K562 (cell line): ENCODE measurements at regions not wholly inside any gene's neighbourhood (a gene's known extent, or its start where the extent isn't known, plus 50 kb on each side); places are given as distances from the start of the nearest gene placed in this dataset.

ENCODE experiments used
- CTCF ChIP-seq, 3 experiments: IDR thresholded peaks in 2 of 3; conservative IDR thresholded peaks in 1 of 3; 2 replicates each; pipeline ENCODE4 v1.5.1; 2011 to 2012; ENCODE audit warnings: low read length in 3 of 3, mild to moderate bottlenecking in 3 of 3, control low read depth in 2 of 3, improper control_type of control experiment in 1 of 3, inconsistent platforms in 1 of 3, low read depth in 1 of 3, mixed read lengths in 1 of 3, moderate library complexity in 1 of 3; ENCODE audit not compliant: insufficient read depth in 2 of 3
- EHMT2 ChIP-seq: fragments of 450-650 bp; IDR thresholded peaks from 2 replicates; pipeline ENCODE4 v1.6.1; 2018; ENCODE audit warnings: antibody characterized with exemption
- GABPA ChIP-seq: fragments of 200-800 bp; sonication (Bioruptor generic); conservative IDR thresholded peaks from 2 replicates; pipeline ENCODE4 v1.6.1; 2016; ENCODE audit warnings: low read depth, missing genetic modification characterization, missing compliant biosample characterization
- MAZ ChIP-seq, 2 experiments: fragments of 450-650 bp in 1 of 2; sonication (generic) in 1 of 2; formaldehyde crosslinking; IDR thresholded peaks in 1 of 2; conservative IDR thresholded peaks in 1 of 2; 2 replicates each; pipeline versions ENCODE4 v1.4.0 to v1.5.0; 2020; ENCODE audit warnings: mild to moderate bottlenecking in 1 of 2, missing genetic modification reagents in 1 of 2
- RAD51 ChIP-seq: fragments of 450-650 bp; IDR thresholded peaks from 2 replicates; pipeline ENCODE4 v1.7.1; 2016; ENCODE audit warnings: low read depth, mild to moderate bottlenecking, borderline replicate concordance
- RCOR1 ChIP-seq, 2 experiments: IDR thresholded peaks; 2 replicates each; pipeline ENCODE4 v1.6.1; 2012; ENCODE audit warnings: low read depth in 2 of 2, low read length in 2 of 2, borderline replicate concordance in 1 of 2, improper control_type of control experiment in 1 of 2
- THRB ChIP-seq: fragments of 450-650 bp; formaldehyde crosslinking; conservative IDR thresholded peaks from 2 replicates; pipeline ENCODE4 v1.4.0; 2022; ENCODE audit warnings: mild to moderate bottlenecking, missing genetic modification characterization
- ZNF175 ChIP-seq: fragments of 200-800 bp; sonication (Bioruptor generic); IDR thresholded peaks from 2 replicates; pipeline ENCODE4 v1.6.1; 2016; ENCODE audit warnings: low read depth, mild to moderate bottlenecking, missing genetic modification characterization, missing compliant biosample characterization
- ZNF398 ChIP-seq: fragments of 250-450 bp; sonication (Bioruptor Pico); IDR thresholded peaks from 2 replicates; pipeline ENCODE4 v1.8.0; 2021; ENCODE audit warnings: moderate library complexity, mild to moderate bottlenecking, inconsistent platforms

- TF ChIP-seq MAZ (CRISPR knock-in tag; conservative IDR thresholded peaks at IDR 0.05 in 1 of 2, IDR thresholded peaks at IDR 0.05 in 1 of 2) (no peak), EHMT2 (no peak), RCOR1 (IDR thresholded peaks at IDR 0.05; ENCODE audit: borderline replicate concordance in 1 of 2, low read depth in 2 of 2, low read length in 2 of 2) (no peak), CTCF (IDR thresholded peaks at IDR 0.05 in 2 of 3, conservative IDR thresholded peaks at IDR 0.05 in 1 of 3; ENCODE audit: insufficient read depth in 2 of 3, low read depth in 1 of 3, low read length in 3 of 3) (no peak), ZNF175 (no peak), THRB (CRISPR knock-in tag) (no peak), GABPA (tag) (no peak), RAD51 (no peak), ZNF398 (CRISPR knock-in tag) (no peak)
Observed at GRCh38 chr6:44567406-44567805, 179.9 kb downstream of the CDC5L start.
